KG1 (cell line): ENCODE measurements at regions not wholly inside any gene's neighbourhood (a gene's known extent, or its start where the extent isn't known, plus 50 kb on each side); places are given as distances from the start of the nearest gene placed in this dataset.
"Not testable (repeated sequence)": the region's sequence is repeated elsewhere in the genome, so short reads cannot be mapped to it uniquely, and the experiment has no call there.

ENCODE experiments used
- DNase-seq: peaks from one replicate; lab custom pipeline; 2025; lab: John Stamatoyannopoulos, UW

DNA sequence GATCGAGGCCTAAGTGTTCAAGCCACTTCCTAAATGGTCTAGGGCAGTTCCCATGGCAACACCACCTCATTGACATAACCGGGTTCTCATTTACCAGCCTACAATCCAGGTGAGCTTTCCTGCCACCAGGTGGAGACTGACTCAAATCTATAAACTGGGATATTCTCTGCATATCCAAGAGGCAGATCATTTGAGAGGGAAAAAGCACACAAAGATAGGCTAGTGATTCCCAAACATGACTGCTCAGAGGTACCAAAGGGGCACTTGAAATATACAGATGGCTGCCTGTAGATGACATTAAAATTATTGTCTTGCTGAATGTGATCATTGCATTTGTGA is 141.3 kb upstream of the PROK2 start:
- DNase-seq: no peak

DNA sequence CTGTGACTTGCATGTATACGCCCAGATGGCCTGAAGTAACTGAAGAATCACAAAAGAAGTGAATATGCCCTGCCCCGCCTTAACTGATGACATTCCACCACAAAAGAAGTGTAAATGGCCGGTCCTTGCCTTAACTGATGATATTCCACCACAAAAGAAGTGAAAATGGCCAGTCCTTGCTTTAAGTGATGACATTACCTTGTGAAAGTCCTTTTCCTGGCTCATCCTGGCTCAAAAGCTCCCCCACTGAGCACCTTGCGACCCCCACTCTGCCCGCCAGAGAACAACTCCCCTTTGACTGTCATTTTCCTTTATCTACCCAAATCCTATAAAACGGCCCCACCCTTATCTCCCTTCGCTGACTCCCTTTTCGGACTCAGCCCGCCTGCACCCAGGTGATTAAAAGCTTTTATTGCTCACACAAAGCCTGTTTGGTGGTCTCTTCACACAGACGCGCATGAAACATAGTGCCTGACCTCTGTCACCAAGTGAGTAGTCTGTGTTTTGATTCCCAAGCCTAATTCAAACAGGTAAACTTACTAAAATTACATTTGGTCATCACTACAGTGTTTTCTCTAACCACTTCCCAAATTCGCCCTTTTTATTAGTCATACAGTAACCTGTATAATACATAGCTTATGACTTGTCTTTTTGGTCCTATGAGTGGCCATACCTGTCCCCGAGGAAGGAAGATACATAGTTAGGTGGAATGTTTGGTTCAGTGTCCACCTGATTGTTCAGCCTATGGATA is 140.7 kb upstream of the PROK2 start:
- not testable (repeated sequence) for DNase-seq

DNA sequence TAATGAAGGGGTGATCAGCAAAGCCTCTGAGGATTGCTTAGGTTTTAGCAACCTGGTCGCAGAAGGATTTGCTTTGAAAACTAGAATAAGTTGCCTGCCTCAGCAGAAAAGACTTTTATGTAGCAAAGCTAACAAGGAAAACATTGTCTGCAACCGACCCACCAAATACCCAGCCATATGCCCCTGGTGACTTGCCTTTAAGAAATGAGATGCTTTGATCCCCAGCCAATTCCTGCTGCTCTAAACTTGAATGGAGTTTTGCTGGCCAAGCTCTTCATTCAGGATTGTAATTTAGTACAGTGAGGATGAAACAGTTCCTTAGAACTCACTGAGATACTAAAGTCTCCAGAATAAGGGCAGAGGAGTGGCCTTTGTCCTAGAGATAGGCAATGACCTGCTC is 139.8 kb upstream of the PROK2 start:
- DNase-seq: no peak

DNA sequence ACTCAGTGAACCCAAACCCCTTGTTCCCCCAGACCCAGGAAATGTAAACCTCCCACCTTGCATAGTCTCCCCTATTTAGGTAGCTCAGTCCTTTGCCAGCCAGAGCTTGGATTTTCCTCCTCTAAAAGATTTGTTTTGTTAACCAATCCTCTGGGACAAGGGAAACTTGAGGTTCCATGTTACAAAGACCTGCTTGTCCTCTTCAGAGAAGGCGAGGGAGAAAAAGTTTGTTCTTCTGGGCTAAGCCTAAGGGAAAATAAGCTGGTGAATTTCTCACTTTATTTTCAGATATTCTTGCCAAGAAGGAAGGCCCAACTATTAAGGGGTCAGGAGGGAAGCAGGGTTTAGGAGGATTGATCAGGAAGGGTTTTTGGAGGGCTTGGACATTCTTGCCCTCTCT is 136.1 kb upstream of the PROK2 start:
- DNase-seq: no peak

DNA sequence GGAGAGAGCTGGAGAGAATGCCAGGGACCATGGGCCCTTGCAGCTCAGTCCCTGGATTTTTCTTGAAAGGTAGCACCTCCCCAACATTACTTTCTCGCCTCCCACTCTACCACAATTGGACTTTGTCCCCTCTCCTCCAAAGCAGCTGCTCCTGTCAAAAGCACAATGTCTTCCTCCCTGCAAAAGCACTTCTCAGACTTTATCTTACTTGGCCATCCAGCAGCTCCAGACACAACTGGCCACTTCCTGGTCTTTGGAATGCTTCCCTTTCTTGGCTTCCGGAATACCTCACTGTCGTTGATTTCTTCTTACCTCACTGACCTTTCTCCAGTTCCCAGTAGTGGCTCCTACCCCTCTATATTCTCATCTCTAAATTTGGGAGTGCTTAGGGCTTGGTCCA is 134.6 kb upstream of the PROK2 start:
- DNase-seq: no peak

DNA sequence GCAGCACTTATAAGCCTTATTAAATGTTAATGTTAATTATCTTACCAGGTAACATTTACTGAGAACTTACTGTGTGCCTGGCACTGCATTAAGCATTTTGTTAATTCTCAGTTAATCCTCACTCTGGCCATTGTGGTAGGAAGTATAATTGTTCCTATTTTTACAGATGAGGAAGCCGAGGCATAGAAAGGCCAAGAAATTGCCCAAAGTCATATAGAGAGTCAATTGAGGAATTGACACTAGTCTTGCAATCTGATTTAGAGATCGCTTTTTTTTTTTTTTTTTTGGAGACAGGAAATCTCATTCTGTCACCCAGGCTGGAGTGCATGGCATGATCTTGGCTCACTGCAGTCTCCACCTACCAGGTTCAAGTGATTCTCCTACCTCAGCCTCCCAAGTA is 132.6 kb upstream of the PROK2 start:
- DNase-seq: no peak

DNA sequence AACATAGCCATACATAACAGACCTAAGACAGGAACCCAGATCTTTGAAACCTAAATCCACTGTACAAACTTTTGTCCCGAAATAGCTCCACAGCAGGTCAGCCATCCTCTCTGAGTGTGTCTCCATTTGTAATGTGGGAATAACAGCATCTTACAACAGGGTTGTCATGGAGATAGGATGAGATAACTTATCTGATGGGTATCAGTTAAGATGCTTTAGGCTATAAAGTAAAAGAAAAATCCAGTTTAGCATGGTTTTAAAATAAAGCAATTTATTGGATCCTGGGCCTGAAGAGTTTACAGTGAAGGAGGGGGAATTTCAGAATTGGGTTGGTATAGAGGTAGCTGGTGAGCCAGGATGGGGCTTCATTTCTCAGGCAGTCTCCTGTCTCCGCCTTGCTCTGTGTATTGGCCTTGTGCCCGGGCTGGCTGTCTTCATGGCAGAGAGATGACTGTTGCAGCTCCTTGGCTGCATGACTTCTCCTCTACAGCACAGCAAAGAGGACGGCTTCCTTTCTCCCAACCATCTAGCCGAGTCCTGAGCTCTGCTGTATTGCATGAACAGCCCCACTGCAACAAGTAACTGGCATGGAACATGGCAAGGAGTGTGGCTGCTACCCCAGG is 131.9 kb upstream of the PROK2 start:
- DNase-seq: no peak

DNA sequence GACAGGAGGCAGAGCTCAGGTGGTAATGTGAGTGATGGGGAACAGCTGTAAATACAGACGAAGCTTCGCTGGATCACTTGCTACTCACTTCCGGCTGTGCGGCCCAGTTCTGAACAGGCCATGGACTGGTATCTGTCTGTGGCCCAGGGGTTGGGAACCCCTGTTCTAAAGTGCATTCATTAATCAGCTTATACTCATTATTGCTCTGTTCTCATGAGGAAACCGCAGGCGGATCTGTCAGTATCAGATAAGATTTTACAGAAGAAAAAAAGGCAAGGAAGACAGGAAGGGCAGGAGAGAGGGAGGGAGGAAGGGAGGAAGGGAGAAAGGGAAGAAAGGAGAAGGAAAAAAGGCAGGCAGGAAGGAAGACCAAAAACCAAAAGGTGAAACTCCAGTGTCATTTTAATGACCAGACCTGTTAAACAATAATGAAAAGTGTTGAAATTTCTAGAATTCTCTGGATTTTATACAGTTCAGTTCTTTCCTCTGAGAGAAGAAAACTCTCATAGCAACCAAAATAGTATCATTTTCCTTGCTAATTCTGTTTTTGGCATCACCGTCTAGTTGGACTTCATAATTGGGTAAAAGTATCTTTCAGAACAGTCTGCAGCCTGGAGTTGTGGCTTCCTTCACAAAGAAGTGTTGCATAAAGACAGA is 128.0 kb upstream of the PROK2 start:
- no peak for DNase-seq

DNA sequence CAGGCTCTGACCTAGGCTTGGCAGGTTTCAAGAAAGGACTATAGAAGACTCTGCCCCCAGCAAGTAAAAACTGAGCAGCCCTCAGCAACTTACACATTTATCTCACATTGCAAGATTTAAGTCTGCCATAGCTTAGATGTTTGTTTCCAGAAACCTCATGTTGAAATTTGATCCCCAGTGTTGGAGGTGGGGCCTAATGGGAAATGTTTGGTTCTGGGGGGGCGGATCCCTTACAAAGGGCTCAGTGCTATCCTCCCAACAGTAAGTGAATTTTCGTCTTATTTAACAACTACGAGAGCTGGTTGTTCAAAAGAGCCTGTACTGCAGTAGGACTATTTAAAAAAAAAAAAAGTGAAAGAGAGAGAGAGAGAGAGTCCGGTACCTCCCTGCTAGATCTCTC is 125.2 kb upstream of the PROK2 start:
- DNase-seq: no peak

DNA sequence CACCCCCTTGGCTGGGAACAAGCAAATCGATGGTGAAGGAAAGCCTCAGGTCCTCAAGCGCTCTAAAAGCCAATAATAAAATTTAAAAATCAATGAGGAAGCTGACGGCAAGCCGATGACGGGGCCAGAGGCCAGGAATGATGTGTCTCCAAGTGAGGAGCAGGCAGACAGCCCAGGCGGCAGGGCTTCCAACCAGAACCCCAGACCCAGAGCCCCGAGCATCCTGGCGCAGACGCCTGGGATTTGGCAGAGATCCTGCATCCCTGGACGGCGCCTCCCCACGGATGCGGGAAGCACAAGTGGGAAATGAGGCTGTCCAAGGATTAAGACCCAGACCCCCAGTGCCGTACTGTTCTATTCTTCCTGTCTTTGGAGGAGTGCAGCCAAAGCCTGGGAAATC is 123.0 kb upstream of the PROK2 start:
- DNase-seq: no peak

DNA sequence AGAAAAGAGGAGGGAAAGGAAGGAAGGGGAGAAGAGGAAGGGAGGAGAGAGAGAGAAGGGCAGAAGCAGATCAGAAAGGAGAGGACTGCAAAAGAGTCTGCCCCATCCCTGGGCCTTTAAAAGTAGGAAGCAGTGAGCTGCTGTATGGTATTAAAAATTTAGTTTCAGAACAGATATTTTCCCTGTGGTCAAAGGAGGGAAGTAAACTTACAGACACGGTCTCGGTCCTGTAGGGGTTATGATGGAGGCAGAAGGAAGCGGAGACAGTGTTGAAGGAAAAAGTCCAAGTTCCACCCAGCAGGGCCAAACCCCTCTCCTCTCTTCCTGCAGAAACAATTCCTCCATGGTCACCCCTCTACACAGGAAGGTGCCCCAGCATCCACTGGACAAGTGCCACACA is 122.0 kb upstream of the PROK2 start:
- DNase-seq: no peak

DNA sequence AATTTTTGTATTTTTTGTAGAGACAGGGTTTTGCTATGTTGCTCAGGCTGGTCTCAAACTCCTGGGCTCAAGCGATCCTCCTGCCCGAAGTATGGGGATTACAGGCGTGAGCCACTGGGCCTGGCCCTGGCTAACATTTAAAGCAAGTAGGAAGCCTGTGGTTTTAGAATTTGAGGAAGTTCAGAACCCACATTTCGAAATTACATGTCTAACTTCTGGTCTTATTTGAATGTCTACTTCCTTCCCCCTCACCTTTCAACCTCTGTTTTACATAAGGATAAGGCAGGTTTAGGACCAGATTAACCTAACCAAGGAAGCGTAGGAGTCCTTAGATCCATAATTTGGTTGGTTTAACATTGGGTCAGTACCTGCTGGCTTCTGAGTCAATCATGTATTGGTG is 120.5 kb upstream of the PROK2 start:
- peak; percentile 65 for DNase-seq

DNA sequence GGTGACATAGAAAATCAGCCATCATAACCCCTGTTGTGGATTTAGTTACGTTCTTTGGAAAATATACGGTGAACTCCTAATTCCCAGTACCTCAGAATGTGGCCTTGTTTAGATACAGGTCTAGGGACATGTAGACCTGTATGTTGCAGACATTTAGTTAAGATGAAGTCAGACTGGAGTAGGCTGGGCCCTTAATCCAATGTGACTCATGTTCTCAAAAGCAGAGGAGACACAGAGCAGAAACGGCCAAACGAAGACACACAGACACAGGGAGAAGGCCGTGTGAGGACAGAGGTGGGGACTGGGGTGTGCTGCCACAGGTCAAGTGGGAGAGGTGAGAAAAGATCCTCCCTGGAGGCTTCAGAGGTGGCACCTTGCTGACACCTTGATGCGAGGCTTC is 119.0 kb upstream of the PROK2 start:
- no peak for DNase-seq

DNA sequence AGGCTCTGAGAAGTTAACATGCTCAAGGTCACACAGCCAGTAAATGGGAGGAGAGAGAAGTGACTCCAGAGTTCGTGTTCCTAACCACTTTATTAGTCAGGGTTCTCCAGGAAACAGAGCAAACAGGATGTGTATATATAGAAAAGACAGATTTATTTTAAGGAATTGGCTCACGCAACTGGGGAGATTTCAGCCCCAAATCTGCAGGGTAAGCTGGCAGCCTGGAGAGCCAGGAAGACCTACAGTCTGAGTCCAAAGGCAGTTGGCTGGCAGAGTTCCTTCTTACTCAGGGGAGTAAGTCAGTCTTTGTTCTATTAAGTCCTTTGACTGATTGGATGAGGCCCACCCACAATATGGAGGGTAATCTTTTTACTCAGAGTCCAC is 118.2 kb upstream of the PROK2 start:
- DNase-seq: no peak

DNA sequence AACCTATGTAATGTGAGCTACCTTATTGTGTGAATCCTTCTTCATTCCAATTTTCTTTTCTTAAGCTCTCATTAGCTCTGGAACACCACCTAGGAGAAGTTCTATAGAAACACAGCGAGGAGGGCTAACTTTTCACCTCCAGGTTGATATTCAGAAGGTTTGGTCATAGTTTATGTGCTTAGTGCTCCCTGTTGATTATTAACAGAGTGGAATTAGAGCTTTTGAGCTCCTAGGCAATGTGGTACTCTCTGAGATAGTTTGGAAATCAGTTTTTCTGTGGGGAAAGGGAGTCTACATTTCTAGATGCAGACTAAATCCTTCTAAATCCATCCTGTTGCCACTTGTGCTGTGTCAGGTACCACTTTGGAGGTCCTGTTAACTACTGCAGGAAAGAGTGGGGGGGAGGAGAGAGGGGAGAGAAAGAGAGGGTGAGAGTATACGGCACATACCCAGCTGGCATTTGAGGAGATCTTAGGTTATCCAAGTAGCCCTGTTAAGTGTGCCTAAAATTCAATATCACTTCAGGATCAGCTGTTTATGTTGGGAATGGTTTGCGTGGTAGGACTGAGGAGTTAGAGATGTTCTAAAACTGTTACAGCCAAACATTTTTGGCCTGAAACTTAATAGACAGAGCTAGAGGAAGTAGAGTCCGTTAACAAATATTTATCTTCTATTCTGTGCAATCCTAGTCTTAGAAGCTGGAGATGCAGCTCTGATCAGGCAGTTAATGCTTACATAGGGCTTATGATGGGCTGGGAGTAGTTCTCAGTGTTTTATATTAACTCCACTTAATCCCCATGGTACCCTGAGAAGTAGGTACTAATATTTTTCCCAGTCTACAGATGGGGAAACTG is 117.5 kb upstream of the PROK2 start:
- no peak for DNase-seq

DNA sequence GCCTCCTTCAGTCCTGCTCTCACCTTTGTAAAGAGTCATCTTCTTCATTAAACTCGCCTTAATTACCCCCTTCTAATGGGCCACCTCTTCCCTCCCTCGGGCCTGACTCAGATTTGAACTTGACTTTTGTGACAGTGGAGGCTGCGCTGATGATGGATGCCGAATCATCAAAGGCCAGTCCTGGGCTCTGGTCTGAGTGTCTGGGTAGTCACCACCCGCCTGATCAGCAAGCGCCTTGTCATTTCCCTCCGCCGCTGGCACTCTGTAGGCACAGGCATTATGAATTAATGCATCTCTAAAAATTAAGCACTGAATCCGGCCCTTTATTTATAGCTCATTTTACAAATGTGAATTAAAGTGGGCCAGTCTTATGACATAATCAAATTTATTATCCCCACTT is 116.7 kb upstream of the PROK2 start:
- DNase-seq: no peak

DNA sequence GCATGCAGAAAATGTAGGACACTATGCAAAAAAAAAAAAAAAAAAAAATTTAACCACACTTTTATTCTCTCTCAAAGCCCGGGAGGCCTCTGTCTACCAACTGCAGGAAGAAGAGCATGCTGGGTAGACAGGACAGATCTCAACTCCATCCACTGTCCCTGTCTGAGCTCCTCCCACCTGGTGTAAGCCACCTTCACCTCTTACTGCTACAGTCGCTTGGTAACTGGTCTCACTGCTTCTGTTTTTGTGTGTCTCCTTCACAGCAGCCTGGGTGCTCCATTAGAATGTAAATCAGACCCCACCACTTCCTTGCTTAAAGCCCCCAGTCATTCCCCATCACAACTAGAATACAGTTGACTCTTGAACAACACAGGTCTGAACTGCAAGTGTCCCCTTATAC is 115.1 kb upstream of the PROK2 start:
- DNase-seq: no peak

DNA sequence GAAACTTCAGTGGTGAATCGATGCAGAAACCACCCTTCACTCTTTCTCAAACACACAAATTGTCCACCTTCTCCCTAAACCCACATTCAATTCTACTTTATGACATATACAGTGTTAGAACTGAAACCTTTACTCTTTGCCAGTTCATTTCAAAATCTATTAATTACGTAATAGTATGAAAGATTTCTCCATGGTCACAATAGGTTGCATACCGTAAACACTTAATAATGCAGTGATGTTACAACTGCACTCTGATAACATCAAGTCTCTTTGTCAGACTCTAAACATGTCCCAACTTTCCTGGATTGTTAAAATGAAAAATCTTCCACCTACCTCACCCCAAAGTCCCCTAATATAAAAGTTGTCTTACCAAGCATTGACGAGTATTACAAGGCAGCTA is 111.8 kb upstream of the PROK2 start:
- DNase-seq: no peak

DNA sequence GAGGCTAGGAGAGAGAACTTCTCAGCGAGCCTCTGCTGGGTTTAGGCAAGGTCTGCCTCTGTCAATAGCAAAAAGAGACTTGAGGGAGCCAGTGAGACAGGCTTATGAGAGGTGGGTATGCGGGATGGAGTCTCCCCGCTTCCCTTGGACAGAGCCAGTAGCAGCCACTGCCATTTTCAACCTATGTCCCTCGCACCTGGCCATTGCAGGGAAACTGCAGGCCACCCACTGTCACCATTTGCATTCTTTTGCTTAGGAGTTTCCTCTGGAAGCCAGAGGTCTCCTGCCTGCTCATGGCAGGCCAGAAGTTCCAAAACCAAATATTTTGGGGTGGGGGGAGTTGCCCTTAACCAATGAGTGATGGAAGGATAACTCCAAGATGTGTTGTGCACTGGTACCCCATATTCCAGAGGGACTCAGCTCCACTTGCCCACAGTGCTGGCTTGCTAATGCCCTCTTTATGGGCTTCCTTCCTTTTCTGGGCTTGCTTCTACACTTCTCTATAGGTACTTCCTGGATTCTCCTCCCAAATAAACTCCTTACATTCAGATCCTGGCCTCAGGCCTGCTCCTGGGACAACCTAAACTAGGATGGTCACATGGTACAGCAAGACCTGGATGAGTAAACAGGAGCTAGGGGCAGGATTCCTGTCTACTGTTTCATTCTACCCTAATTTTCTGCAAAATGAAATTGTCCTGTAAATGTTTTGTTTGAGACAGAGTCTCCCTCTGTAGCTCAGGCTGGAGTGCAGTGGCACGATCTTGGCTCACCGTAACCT is 108.9 kb upstream of the PROK2 start:
- DNase-seq: no peak

DNA sequence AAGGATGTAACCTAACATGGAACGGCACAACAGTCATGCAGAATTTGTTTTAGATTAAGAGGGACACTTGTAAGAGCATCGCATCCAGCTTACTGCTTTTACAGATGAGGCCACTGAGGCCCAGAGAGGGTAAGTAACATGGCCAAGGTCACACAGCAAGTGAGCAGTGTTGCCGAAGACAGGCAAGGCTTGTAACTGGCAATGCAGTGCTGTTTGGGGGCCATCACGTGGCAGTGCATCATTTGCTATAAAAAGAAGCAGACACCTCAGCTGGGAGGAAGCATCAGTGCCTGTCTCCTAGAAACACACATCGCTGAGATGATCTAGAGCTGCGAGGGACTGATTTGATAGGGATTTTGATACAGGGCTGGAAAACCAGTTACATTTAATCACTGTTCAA is 108.2 kb upstream of the PROK2 start:
- no peak for DNase-seq

DNA sequence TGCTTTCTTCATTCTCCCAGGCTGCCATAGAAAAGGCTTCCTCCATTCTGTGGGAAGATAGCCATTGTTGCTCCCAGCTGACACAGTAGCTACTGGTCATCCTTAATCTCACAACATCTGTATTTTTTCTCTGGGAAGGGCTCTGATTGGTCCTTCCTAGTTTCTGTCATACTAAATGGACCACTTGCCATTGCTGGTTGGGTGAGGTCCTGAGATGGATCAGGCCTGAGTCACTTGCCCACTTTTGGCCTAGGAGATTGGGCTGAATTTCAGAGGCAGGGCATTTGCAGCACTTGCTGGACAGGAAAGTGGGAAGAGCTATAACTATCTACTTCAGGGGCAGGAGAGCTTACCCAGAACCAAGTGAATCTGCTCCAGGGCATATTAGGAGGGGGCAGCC is 106.5 kb upstream of the PROK2 start:
- no peak for DNase-seq

DNA sequence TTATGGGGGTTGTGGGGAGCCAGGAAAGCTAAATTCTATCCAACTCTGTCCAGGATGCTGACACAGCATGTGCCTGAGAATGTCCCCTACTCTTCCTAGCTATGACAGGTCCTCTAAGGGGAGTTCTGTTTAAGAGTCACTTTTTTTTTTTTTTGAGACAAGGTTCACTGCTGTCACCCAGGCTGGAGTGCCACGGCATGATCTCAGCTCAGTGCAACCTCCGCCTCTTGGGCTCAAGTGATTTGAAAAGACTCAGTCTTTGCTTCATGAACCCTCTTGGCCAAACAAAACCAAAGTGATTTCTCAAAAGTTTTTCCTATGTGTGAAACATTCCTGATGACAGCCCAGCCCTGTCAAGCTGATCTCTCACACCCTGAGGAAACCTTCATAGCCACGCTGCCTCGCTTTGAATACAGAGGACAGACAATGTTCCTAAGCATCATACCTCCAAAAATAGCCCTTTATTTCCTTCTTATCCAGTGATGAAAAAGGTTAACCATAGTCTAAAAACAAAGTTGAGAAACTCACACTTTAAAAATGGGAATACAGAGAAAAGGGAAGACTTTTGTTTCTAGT is 105.5 kb upstream of the PROK2 start:
- no peak for DNase-seq
